ENCODE measurements at regions not wholly inside any gene's neighbourhood (a gene's known extent, or its start where the extent isn't known, plus 50 kb on each side); places are given as distances from the start of the nearest gene placed in this dataset.

DNA sequence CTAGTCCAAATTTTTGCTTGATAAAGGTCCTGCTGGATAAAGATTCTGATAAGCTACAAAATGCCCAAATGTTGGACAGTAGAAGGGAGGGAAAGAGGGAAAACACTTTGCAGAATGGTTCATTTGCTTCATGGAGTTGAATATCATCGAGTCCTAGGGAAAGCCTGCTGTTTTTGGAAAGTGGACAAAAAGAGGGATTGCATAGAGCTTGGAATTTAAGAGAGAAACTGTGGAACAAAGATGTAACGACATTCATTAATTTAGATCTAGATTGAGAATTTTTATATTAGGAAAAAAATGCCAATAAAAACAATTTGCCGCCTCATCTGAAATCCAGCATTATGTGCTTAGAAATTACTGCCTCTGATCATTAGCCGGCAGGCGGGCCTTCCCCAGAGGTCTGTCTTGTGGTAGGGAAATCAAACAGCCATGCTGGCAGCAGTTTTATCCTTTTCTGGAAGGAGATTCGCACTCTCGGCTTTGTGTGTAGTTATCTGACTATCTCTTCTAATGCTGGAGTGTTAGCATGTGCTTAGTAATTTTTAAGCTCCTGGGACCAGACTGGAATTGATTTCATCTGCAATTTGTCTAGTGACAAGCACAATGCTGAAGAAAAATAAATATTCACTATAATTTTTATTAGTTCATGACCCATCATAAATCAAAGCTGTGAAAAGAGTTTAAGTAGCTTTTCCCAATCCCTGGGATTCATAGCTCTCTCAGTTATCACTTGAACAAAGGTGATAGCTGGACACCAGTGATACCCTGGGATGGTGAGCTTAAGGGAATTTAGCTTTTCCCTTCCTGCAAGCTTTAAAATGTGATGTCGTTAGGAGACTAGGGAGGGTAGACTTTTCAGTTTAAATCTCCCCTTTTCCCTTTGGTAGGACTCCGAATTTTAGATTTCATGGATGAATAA lies 329.5 kb downstream of the PRL start:
- no peak for TF ChIP-seq CTCF (IDR thresholded peaks at IDR 0.05; ENCODE audit: low read depth, low read length, missing control alignments)
- DNase-seq: no peak
- no peak overlapping the region for H3K4me3 ChIP-seq (ENCODE audit: low read depth, low read length)
- no peaks in the 10 kb centered on the region for H3K36me3 ChIP-seq (replicated peaks)
- H3K27ac ChIP-seq: no peak overlapping the region
- in situ Hi-C loops (cut with HindIII; ENCODE audit: low pct_ligation_motif_present, low sequenced_read_pairs): no loop called here
- H3K27me3 ChIP-seq (replicated peaks): no peaks in the 10 kb centered on the region

DNA sequence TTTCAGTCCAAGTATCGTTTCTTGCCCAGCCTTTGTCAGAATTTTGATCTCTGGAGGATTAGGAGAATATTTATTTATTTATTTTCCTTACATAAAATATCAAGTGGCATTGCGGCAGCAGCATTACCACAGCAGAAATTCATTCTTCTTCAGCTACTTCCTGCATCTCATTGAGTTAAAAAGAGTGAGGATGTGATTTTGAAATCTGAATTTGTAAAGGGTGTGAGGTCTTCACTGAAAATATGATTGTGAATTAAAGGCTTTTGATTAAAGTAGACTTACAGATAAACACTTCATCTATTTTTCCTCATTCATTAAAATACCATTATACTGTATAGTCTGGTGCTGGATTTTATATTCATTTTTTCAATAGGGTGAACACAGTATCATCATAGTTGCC lies 328.4 kb downstream of the PRL start:
- Histone ChIP-seq H3K4me3 (ENCODE audit: low read depth, low read length) (no peak overlapping the region), H3K27me3 (replicated peaks) (no peaks in the 10 kb centered on the region), H3K27ac (no peak overlapping the region), H3K36me3 (replicated peaks) (no peaks in the 10 kb centered on the region)
- in situ Hi-C loops (cut with HindIII; ENCODE audit: low pct_ligation_motif_present, low sequenced_read_pairs): no loop called here
- TF ChIP-seq CTCF (IDR thresholded peaks at IDR 0.05; ENCODE audit: low read depth, low read length, missing control alignments): no peak
- DNase-seq: no peak

- Histone ChIP-seq H3K27me3 (replicated peaks) (no peaks in the 10 kb centered on the region), H3K27ac (no peak overlapping the region), H3K36me3 (replicated peaks) (no peaks in the 10 kb centered on the region), H3K4me3 (ENCODE audit: low read depth, low read length) (no peak overlapping the region)
- TF ChIP-seq CTCF (IDR thresholded peaks at IDR 0.05; ENCODE audit: low read depth, low read length, missing control alignments): no peak
- no peak for DNase-seq
- in situ Hi-C loops (cut with HindIII; ENCODE audit: low pct_ligation_motif_present, low sequenced_read_pairs): no loop called here
Observed at GRCh38 chr6:21969192-21969591, 327.6 kb downstream of the PRL start.

GRCh38 chr6:21970569-21971300 lies 326.1 kb downstream of the PRL start:
- Histone ChIP-seq H3K27ac (no peak overlapping the region), H3K27me3 (replicated peaks) (no peaks in the 10 kb centered on the region), H3K36me3 (replicated peaks) (no peaks in the 10 kb centered on the region), H3K4me3 (ENCODE audit: low read depth, low read length) (no peak overlapping the region)
- TF ChIP-seq CTCF (IDR thresholded peaks at IDR 0.05; ENCODE audit: low read depth, low read length, missing control alignments): no peak
- DNase-seq: no peak
- in situ Hi-C loops (cut with HindIII; ENCODE audit: low pct_ligation_motif_present, low sequenced_read_pairs): no loop called here

DNA sequence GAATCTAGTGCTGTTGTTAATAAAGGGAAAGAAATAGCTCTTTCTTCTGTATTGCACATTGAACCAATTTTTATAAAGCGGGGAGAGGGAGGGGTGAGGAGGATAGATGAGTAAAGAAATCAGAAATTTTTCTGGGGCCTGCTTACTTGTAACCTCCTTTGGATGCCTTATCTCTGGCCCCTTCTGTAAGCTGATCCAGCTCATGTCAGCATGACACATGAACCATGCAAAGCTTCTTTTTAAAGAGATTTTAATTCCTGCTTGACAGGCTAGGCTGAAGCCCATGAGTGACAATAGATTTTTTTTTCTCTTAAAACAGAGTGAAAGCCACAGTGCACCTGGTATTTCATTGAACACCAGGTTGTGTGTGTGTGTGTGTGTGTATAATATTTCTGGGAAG lies 325.3 kb downstream of the PRL start:
- Histone ChIP-seq H3K36me3 (replicated peaks) (no peaks in the 10 kb centered on the region), H3K4me3 (ENCODE audit: low read depth, low read length) (no peak overlapping the region), H3K27ac (no peak overlapping the region), H3K27me3 (replicated peaks) (no peaks in the 10 kb centered on the region)
- in situ Hi-C loops (cut with HindIII; ENCODE audit: low pct_ligation_motif_present, low sequenced_read_pairs): no loop called here
- DNase-seq: no peak
- no peak for TF ChIP-seq CTCF (IDR thresholded peaks at IDR 0.05; ENCODE audit: low read depth, low read length, missing control alignments)

Data from brain microvascular endothelial cell (primary cell).